ENCODE measurements at regions not wholly inside any gene's neighbourhood (a gene's known extent, or its start where the extent isn't known, plus 50 kb on each side); places are given as distances from the start of the nearest gene placed in this dataset.
"Not testable (repeated sequence)": the region's sequence is repeated elsewhere in the genome, so short reads cannot be mapped to it uniquely, and the experiment has no call there.

DNA sequence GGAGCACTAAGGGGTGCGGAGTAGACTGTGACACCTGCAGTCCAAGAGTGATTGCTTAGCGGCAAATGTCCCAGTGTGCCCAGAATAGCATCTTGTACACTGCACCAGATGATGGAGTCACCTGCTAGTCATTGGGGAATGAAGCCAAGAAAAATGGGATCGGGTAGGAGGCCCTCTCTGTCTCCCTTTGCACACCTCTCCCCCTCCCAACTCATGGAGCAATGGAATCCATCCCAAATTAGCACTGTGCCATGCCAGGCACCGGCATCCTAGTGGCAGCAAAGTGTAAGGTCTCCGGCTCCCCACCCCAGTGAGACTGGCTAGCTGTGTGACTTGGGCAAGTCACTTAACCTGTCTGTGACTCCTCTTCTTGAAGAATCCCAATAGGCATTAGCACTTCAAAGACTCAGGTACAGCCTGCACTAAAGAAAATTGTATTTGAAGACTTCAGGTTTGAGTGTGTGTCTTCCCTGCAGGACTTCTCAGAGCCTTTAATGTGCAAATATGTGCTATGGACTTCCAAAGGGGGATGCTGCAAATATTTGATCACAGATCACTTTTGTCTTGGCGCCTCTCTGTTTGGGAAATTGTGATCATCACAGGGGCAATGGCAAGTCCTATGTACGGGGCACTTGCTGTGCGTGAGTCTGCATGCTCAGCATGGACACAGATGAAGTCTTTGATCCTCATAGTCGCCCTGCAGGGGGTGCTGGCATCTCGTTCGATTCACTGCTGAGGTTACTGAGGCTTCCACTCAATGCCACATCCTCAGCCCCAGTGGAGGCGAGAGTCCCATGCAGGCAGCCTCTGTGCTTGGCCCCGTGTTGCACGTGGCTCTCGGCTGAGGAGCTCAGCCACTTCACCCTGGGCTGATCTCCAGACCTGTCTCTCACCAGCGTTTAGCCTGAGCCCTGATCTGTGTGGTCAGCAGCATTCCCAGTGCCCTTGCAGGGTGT, 272.9 kb upstream of the C1orf174 start:
- peak; percentile 54 for DNase-seq (ENCODE audit: low spot score)

DNA sequence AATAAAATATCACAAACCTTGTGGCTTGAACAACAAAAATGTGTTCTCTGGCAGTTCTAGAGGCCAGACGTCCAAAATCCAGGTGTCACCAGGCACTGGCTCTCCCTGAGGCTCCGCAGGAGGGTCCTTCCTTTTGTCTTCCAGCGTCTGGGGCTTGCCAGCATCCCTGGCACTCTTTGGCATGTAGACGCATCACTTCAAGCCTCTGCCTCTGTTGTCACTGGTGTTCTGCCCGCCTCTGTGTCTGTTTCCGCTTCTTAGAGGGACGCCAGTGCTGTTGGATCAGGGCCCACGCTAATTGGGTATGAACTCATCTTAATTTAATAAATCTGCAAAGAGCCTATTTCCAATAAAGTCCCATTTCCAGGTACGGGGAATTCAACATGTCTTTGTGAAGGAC, 273.7 kb upstream of the C1orf174 start:
- DNase-seq (ENCODE audit: low spot score): no peak

DNA sequence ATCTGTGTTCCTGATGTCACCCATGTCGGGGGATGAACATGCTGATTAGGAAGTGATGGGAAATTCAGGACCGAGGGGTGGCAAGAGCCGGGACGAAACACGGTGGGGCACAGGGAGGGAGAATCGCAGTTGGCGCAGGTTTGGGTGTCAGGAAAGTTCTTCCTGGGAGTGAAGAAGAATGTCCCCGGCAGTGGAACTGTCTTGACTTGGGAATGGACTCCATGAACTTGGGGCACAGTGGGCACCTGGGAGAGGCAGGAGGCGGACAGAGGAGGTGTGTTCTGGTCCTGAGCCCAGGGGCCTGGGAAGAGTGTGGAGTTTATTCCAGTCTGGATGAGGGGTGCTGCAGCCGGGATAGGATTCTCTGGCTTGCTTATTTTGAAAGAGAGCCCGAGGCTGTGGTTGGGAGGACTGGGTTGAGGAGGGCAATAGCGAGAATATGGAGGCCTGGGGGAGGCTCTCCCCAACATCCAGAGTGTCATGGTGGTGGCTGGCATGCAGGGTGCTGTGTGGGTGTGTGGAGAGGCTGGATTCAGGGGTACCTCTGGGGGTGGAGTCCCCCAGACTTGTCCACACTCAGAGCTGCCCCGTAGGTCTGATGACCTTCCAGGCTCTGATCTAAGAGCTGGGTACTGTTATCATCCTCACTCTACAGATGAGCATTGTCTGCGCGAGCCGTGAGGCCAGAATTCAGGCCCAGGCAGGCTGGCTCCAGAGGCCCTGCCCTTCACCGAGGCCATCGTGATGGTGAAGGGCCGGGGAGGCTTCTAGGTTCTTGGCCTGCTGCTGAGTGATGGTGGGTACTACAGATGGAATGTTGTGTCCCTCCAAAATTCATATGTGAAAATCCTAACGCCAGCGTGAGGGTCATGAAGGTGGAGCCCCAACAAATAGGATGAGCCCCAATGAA, 274.5 kb upstream of the C1orf174 start:
- DNase-seq (ENCODE audit: low spot score): no peak

DNA sequence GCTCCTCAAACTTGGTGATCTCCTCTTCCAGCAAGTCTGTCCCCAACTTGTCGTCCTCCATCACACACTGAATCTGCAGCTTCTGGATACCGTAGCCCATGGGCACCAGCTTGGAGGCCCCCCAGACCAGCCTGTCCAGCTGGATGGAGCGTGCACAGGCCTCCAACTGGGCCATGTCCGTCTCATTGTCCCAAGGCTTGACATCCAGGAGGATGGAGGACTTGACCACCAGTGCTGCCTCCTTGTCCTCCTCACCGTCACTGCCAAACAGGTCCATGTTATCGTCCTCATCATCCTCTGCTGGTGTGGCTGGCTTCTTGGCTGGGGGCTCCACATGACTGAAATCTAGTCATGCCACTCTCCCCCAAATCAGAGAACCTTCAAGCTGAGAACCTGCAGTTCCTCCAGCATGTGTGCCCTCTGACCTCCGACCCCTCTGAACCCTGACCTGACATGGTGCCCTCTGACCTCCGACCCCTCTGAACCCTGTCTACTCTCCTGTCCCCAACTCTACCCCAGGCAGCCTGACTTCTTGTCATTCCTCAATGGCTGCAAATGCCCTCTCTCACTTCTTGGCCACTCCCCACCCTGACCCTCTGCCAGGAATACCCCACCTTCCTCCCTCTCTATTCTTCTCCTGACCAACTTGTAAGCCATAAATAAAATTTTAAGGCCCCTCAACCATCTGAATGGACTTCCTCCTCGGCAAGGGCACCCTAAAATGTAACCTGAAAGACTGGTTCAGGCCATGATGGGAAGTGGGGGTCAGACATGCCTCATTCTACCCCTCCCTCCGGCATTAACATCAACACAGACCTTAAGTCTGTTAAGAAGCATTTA, 275.7 kb upstream of the C1orf174 start:
- no peak for DNase-seq (ENCODE audit: low spot score)

DNA sequence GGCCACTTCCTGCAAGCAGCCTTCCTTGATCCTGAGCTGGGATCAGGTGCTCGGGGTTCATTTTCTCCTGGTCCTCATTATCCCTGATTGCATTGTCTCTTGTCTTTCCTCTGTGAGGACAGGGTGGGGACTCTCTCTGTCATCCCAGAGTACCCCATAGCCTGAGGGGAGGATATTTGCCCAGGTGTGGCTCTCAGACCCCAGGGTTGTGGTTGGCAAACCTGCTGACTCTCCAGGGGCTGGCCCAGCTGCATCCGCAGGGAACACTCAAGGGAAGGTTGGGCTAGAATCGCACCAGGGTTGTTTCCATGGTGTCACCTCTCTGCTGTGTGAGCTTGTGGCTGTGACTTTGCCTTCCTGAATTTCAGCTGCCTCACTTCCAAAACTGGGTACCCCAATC, 276.8 kb upstream of the C1orf174 start:
- no peak for DNase-seq (ENCODE audit: low spot score)

DNA sequence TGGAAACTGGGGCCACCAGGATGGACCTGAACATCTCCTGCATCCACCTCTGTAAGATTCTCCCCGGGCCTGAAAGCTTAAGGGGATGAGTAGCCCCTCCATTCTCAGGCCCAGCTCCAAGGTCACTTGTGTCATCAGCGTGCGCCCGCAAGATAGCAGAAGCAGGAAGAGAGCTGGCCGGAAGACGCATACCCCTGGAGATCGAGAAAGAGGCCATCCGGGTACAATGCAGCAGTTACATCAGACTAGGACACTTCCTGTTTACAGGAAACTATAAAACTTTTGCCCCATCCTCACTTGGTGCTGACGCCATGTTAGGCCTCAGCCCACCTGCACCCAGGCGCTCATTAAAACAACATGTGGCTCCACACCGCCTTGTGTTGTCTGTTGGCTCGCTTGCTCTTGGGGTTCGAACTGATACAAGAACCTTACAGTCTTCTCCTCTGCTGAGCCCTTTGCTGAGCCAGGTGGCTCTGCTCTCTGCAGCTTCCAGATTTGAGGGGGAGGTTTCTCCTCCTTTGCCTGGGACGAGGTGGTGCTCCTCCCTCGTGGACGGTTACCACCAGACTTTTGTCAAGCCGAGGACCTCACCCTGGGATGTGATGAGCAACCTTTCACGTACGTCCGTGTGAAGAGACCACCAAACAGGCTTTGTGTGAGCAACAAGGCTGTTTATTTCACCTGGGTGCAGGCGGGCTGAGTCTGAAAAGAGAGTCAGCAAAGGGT, 277.5 kb upstream of the C1orf174 start:
- no peak for DNase-seq (ENCODE audit: low spot score)

DNA sequence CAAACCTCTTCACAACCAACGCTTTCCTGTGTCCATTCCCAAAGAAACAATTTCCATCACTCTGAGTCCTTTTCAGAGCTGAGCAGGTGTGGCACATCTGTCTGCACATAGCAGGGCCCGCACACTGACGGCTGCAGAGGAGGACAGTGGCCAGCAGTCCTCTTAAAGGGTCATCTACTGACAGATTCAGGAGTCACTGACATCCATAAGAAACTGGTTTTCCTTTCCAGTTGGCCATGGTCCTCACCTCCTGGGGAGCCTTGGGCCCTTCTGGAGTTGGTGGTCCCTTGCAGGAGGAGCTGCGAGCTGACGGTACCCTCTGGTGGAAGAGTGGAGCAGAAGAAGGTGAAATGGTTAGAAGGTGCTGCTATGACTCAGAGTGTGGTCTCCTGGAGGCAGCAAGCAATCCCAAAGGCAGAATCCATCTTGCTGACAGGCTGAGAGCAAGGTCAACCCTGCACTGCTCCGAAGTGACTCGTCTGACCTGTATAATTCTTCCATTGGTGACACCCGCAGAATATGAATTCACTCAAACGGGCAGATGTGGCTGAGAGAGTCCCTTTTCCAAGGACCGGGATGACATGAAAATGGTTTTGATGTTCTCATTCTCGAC, 278.5 kb upstream of the C1orf174 start:
- no peak for DNase-seq (ENCODE audit: low spot score)

DNA sequence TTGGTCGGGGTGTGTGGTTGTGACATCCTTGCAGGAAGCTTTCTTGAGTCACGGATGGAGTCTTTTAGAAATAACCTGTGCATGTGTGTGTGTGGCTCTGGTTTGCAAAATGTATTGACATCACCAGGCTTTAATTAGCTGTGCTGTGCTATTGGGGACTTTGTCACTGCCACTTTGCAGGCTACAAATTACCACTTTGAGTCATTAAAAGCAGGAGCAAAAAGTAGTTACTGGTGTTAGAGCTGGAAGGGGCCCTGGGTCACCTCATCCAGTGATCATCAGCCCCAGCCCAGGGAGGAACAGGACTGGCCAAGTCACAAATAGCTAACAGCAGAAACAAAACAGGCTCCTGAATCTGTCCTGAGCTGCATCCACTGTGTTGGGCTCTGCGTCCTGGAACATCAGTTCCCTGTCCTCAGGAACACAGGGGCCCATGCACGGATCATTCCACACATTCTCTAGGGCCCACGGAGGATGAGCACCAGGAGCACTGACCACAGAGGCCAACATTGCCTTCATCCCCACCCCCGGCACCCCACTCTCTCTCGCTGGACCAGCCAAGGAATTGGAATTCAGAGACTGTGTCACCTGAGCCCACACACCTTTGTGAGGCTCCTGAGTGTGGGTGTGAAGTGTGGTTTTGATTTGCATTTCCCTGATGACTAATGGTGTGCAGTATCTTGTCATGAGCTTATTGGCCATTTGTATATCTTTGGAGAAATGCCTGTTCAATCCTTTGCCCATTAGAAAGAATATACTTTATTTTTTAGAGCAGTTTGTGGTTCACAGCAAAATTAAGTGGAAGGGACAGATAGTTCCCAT, 280.1 kb upstream of the C1orf174 start:
- no peak for DNase-seq (ENCODE audit: low spot score)

DNA sequence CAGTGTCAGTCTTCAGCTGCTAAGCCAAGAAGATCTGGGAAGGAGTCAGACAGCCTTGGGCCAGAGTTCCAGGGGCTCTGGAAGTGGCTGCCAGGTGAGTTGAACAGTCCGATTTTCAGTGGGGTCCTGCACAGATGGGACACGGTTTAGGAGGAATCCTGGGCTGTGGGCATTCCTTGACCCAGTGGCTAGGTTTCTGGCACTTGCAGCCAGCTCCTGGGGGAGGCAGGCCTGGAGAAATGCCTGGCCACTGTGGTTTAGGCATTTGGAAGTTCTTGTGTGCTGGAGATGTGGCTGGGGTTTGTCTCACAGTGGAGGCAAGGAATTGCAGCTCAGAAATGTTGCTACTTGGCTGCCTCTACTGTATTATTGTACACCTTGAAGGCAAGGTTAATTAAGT, 286.4 kb upstream of the C1orf174 start:
- not testable (repeated sequence) for DNase-seq (ENCODE audit: low spot score)

DNA sequence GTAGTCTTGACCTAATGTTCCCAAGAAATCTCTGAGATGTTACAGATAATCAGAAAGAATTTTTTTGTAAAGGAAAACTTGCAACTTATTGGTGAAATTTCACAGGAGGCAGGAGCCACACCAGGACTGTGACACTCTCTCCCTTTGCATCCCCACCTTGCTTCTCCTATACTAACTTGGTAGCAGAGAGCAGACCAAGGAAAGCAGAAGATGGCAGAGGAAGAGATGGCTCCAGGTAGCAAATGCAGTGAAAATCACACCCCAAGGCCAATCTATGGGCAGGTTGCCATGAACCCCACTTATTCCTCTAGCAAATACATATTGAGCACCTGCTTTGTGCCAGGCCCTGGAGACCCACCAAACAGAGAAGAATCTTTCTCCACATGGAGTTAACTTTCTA, 303.4 kb upstream of the C1orf174 start:
- no peak for DNase-seq (ENCODE audit: low spot score)

DNA sequence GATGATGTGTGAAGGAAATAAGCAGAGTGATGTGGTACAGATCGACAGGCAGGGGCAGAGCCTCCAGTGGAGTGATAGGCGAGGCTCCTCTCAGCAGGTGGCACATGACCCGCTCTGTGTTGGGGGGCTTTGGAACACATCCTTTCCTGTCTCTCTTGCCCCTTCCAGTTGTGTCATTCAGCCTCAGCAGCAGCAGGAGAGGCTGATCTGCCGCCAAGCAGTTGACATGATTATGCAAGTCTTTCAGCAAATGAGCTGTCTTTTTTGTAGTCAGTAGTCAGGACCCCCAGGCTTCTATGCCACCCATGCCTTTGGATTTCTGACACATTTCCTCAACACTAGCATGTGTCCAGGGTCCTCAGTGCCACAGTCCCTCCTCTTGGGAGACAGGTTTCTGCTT, 307.1 kb upstream of the C1orf174 start:
- DNase-seq (ENCODE audit: low spot score): no peak

DNA sequence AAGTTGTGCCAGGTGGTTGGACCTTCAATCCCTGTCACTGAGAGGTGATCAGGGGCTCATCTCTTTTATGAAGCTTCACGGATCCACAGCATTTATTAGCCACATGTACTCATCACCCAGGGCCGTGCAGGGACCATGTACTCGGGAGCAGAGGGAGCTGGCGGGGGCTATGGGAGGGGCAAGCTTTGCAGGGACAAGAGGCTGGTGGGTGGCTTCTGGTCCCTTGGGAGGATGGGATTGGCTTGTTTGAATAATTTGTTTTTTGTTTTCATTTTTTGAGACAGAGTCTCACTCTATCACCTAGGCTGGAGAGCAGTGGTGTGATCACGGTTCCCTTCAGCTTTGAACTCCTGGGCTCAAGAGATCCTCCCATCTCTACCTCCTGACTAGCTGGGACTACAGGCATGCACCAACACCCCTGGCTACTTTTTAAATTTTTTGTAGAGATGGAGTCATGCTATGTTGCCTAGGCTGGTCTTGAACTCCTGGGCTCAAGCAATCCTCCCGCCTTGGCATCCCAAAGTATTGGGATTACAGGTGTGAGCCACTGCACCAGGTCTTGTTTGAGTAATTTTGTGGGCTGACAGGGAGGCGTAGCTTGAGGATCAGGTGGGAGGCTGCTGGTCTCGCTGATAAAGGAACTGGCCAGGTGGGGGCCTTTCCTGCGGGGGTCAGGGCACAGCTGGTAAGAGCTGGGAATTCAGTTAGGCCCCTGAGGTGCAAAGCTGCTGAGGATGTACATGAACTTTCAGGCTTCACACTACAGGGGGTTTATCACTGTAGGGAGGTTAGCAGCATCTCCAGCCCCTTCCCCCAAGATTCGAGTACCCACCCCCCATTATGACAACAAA, 308.0 kb upstream of the C1orf174 start:
- no peak for DNase-seq (ENCODE audit: low spot score)

DNA sequence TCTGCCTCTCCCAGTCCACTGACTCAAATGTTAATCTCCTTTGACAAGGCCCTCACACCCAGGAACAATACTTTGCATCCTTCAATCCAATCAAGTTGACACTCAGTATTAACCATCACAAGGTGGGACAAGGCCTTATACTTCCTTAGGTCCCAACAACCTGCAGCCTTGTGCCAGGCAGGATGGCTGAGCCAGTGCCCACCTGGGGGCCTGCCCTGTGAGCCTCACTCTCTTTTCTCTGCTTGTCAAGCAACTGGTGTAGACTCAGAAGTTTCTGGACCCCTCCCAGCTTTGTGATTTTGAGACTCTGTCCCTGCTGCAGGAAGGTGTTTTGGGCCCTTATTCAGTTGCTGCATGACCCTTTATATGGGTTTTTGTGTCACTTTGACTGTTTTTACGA, 310.0 kb upstream of the C1orf174 start:
- no peak for DNase-seq (ENCODE audit: low spot score)

DNA sequence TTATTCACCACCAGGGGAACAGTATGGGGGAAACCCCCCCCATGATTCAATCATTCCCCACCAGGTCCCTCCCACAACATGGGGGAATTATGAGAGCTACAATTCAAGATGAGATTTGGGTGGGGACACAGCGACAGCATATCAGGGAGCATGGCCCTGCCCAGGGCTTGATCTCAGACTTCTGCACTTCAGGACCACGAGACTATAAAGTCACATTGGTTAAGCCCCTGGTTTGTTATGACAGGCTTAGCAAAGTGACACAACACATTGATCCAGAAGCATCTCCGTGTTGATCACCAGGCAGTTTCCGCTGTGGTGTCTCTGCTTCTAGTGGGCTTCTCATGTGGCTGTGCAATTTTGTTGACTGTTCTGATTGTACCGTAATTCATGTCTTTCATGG, 312.7 kb upstream of the C1orf174 start:
- no peak for DNase-seq (ENCODE audit: low spot score)

DNA sequence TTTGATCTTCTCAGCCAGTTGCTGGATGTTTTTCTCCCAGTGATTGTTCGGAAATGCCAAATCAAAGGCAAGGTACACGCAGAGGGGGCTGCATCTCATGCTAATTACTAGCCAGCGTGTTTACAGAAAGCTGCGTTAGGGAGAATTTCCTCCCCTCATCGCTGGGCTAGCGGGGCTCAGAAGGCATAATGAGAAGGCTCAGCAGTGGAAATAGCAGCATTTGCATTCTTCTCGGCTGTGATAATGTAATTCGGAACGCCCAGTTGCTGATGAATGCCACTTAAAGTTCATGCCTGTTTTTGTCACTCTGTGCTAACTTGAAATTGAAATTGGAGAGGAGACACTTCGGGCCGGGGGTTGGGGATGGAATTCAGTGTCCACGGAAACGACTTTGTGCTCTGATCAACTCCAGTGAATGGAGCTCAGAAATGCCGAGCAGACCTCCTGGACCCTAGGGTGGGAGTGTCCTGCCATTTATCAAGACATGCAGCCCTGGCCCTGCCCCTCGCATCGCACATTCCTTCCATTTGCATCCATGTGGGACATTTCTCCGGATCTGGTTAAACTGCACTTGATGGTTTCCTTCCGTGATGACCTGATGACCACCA, 313.4 kb upstream of the C1orf174 start:
- DNase-seq (ENCODE audit: low spot score): no peak

DNA sequence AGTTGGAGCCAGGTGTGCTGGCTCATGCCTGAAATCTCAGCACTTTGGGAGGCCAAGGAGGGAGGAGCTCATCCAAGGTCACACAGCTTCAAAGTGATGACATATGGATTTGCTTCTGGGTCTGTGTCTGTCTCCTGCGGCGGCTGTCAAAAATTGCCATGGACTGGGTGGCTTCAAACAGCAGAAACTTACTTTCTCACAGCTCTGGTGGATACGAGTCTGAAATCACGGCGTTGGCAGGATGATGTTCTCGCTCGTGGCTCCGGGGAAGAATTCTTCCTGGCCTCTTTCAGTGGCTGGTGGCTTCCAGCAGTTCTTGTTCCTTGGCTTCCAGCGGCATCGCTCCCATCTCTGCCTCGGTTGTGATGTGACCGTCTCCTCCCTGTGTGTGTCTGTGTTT, 314.8 kb upstream of the C1orf174 start:
- no peak for DNase-seq (ENCODE audit: low spot score)

DNA sequence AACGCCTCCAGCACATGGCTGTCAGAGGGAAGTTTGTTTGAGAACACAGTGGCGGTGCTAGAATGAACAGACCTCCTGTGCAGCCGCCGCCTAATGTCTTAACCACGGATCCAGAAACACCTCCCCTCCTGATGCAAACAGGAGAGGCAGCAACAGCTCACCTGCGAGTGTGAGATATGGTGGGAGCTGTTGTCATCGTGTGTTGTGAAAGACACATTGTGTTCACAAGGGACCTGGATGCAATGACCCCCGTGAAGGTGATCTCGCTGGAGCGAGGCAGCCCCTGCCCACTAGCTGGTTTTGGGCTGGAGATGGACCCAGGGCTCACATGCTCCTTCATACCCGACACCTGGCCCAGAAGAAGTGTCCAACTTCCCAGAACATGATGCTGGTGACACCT, 315.3 kb upstream of the C1orf174 start:
- DNase-seq (ENCODE audit: low spot score): no peak

DNA sequence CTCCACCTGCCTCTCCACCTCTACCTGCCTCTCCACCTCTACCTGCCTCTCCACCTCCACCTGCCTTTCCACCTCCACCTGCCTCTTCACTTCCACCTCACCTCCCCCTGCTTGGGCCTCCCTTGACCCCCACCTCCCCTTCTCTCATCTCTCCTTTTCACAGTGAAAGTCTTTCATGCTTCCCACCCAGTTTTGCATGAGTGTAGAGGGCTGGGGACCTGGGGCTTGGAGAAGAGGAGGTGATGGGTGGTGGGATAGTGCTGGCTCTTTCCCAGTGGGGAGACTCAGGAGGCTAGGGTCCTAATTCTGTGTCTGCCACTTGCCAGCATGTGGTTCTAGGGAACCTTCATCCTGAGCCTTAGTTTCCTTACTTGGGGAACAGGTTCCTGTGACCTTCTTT, 316.2 kb upstream of the C1orf174 start:
- DNase-seq (ENCODE audit: low spot score): no peak

DNA sequence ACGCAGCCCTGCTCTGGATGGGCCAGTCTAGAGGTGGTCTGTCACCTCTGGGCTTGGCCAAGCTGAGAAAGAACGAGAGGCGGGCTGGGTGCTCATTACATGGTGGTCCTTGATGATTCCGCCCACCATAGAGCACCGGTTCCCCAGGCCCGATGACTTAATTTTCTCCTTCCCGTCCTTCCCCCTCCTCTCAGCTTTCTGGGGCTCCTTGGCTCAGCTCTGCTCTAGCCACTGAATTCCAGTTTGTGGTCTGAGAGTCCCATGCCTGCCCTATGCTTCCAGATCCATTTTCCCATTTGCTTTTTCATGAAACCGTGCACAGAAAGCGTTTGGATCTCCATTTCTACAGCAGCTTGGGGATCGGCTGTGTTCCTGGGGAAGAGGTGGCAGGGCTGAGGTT, 318.5 kb upstream of the C1orf174 start:
- DNase-seq (ENCODE audit: low spot score): no peak
